Brain microvascular endothelial cell (primary cell): ENCODE measurements at regions not wholly inside any gene's neighbourhood (a gene's known extent, or its start where the extent isn't known, plus 50 kb on each side); places are given as distances from the start of the nearest gene placed in this dataset.

Source experiments
- DNase-seq: peaks from one replicate; pipeline ENCODE4 v3.0.0-alpha.2; 2020
- H3K27ac ChIP-seq: fragments of 250-450 bp; sonication (Bioruptor Pico); 2 replicates; pipeline ENCODE4 v1.5.1; 2020; ENCODE audit warnings: mild to moderate bottlenecking, moderate library complexity
- H3K27me3 ChIP-seq: fragments of 250-450 bp; sonication (Bioruptor Pico); replicated peaks from 2 replicates; pipeline ENCODE4 v1.5.1; 2020; ENCODE audit warnings: mild to moderate bottlenecking
- H3K36me3 ChIP-seq: fragments of 250-450 bp; sonication (Bioruptor Pico); replicated peaks from 2 replicates; pipeline ENCODE4 v1.5.1; 2020; ENCODE audit warnings: mild to moderate bottlenecking
- H3K4me3 ChIP-seq: 2 replicates; pipeline ENCODE4 v1.5.1; 2011; ENCODE audit warnings: low read depth, mild to moderate bottlenecking, control low read depth, low read length, moderate library complexity
- CTCF ChIP-seq: IDR thresholded peaks from 2 replicates; pipeline ENCODE4 v1.5.1; 2011; ENCODE audit warnings: low read depth, mild to moderate bottlenecking, moderate library complexity, low read length, control low read depth, inconsistent platforms; ENCODE audit errors: missing control alignments
- in situ Hi-C: cut with HindIII; loops from 2 replicates; pipeline ENCODE4 v1.10.0; 2017; ENCODE audit warnings: low sequenced_read_pairs, low pct_ligation_motif_present

GRCh38 chr2:226213717-226214116 lies 585.9 kb downstream of the IRS1 start:
- H3K27me3 ChIP-seq: no peaks in the 10 kb centered on the region
- no peaks in the 10 kb centered on the region for H3K36me3 ChIP-seq
- H3K4me3 ChIP-seq: no peak overlapping the region
- TF ChIP-seq CTCF: no peak
- in situ Hi-C loops: no loop called here
- H3K27ac ChIP-seq: peak overlapping the region; percentile 61
- peak; percentile 56 for DNase-seq

GRCh38 chr2:226211439-226211838 lies 588.2 kb downstream of the IRS1 start:
- Histone ChIP-seq H3K4me3 (no peak overlapping the region), H3K27me3 (no peaks in the 10 kb centered on the region), H3K27ac (peak overlapping the region; percentile 36), H3K36me3 (no peaks in the 10 kb centered on the region)
- TF ChIP-seq CTCF: no peak
- peak; percentile 72 for DNase-seq
- in situ Hi-C loops: no loop called here

- no peaks in the 10 kb centered on the region for H3K36me3 ChIP-seq
- no peaks in the 10 kb centered on the region for H3K27me3 ChIP-seq
- H3K27ac ChIP-seq: no peak overlapping the region
- in situ Hi-C loops: no loop called here
- TF ChIP-seq CTCF: no peak
- H3K4me3 ChIP-seq: no peak overlapping the region
- DNase-seq: no peak
Observed at GRCh38 chr2:226208726-226209125, 590.9 kb downstream of the IRS1 start.

GRCh38 chr2:226207671-226208070 lies 591.9 kb downstream of the IRS1 start:
- no peak for DNase-seq
- H3K27ac ChIP-seq: no peak overlapping the region
- no peak for TF ChIP-seq CTCF
- H3K27me3 ChIP-seq: no peaks in the 10 kb centered on the region
- in situ Hi-C loops: no loop called here
- H3K36me3 ChIP-seq: no peaks in the 10 kb centered on the region
- no peak overlapping the region for H3K4me3 ChIP-seq

- H3K27ac ChIP-seq: no peak overlapping the region
- DNase-seq: no peak
- no peak for TF ChIP-seq CTCF
- no peaks in the 10 kb centered on the region for H3K27me3 ChIP-seq
- no peaks in the 10 kb centered on the region for H3K36me3 ChIP-seq
- H3K4me3 ChIP-seq: no peak overlapping the region
- in situ Hi-C loops: no loop called here
Observed at GRCh38 chr2:226199555-226199954, 600.1 kb downstream of the IRS1 start.

- Histone ChIP-seq H3K27me3 (no peaks in the 10 kb centered on the region), H3K27ac (no peak overlapping the region), H3K36me3 (no peaks in the 10 kb centered on the region), H3K4me3 (no peak overlapping the region)
- no peak for DNase-seq
- in situ Hi-C loops: no loop called here
- TF ChIP-seq CTCF: no peak
Observed at GRCh38 chr2:226198956-226199355, 600.7 kb downstream of the IRS1 start.
